ENCODE measurements at regions not wholly inside any gene's neighbourhood (a gene's known extent, or its start where the extent isn't known, plus 50 kb on each side); places are given as distances from the start of the nearest gene placed in this dataset.

DNA sequence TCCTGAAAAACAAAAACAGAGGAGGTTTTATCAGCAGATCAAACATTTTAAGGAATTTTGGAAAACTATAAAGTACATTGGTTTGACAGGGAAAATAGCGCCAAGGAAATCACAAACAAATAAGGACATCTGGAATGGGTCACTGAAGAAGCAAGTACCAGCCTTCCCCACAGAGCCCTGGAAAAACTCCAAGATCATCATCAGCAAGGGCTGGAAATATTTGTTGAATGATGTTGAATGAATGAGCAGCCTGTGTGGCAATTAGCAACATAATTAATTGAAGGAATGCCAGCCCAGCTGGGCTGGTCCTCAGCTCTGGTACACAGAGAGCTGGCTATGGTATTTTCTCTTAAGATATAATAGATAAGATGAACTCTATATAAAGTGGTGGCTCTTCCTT, 290.4 kb downstream of the HS3ST3A1 start:
- no peak for ATAC-seq (ENCODE audit: low FRiP score)
- DNase-seq (ENCODE audit: low spot score), result no peak
- TF ChIP-seq, protein P1, sequence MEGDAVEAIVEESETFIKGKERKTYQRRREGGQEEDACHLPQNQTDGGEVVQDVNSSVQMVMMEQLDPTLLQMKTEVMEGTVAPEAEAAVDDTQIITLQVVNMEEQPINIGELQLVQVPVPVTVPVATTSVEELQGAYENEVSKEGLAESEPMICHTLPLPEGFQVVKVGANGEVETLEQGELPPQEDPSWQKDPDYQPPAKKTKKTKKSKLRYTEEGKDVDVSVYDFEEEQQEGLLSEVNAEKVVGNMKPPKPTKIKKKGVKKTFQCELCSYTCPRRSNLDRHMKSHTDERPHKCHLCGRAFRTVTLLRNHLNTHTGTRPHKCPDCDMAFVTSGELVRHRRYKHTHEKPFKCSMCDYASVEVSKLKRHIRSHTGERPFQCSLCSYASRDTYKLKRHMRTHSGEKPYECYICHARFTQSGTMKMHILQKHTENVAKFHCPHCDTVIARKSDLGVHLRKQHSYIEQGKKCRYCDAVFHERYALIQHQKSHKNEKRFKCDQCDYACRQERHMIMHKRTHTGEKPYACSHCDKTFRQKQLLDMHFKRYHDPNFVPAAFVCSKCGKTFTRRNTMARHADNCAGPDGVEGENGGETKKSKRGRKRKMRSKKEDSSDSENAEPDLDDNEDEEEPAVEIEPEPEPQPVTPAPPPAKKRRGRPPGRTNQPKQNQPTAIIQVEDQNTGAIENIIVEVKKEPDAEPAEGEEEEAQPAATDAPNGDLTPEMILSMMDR (IDR thresholded peaks at IDR 0.05), result no peak

DNA sequence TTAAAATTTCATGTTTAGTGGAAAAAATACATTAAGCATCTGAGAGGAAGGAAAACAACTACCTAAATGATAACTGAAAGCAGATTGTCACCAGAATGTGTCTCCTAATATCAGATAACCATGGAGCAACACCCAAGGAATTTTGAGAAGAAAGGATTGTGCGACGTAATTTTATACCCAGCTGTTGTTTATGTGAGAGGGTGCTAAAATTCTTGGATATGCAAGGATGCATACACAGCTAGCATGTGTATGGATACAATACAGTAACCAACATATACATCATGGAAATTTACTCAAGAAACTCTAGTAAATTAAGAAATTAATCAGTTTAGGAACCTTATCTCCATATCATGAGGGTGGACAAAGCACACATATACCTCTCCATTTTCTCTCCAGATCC, 290.9 kb downstream of the HS3ST3A1 start:
- no peak for DNase-seq (ENCODE audit: low spot score)
- TF ChIP-seq, protein P1 (IDR thresholded peaks at IDR 0.05), result no peak
- no peak for ATAC-seq (ENCODE audit: low FRiP score)

DNA sequence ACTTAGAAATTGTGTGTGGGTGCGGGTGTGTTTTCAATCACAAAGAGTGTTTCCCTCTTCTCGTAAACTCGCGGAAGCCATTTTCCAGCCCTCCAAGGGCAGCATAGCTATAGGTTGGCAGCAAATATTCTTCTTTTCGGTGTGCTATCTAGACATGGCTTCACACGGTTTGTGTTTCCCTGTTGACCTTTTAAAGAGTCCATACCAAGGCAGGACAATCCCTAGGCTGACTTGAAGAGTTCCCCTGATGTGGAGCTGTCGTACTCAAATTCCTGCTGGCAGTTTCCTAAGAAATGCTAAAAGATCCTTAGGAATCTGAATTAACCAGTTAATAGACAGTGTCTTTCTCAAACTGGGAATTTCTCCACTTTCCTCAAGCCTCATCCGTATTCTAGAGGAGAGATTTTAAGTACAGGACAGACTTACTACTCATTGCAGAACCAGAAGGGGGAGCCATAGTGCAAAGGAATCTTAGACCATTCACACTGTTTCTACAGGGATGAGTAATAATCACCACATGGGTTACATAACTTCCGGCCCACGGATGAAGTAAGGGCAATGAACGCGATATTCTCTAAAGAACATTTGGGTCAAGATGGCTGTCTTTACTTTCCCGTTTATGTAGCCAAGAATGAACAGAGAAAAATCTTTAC, 288.6 kb upstream of the ELAC2 start:
- TF ChIP-seq, protein P1 (IDR thresholded peaks at IDR 0.05), result no peak
- ATAC-seq (ENCODE audit: low FRiP score) (no peak), DNase-seq (ENCODE audit: low spot score) (no peak)

DNA sequence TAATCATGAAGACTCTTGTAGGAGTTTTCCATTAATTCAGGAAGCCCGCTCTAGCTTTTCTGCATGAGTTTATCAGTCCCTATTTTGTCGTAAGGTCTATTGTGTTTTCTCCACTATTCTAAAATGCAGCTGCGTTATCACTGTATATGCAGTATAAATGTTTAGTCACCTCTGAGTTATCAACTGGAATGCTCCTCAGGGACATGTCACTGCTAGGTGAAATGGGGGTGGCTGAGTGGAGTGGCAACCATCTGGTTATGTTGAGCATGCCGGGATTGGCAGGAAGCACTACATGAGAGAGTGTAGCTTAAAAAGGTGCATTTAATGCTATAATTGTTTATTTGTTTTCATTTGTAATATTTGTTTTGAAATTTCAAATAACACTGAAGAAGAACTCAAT, 285.2 kb upstream of the ELAC2 start:
- DNase-seq (ENCODE audit: low spot score), result no peak
- TF ChIP-seq, protein P1 (IDR thresholded peaks at IDR 0.05), result no peak
- ATAC-seq (ENCODE audit: low FRiP score), result no peak

DNA sequence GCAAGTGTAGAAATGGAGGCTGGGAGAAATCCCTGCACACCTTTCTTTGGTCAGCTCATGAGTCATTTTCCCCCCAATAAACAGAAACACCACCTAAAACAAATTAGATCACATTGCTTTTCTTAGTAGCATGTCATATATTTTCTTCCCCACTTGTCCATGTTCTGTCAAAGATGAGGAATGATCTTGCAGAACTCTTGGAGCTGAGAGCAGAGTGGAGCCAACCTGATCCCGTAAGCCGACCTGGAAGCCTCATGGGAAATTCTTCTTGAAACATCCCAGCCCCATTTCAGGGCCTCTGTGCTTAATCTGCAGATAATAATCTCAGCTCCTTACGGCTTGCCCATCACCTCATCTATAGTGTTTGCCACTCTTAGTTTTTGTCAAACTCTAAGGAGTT, 284.6 kb upstream of the ELAC2 start:
- ATAC-seq (ENCODE audit: low FRiP score) (no peak), DNase-seq (ENCODE audit: low spot score) (no peak)
- TF ChIP-seq, protein P1 (IDR thresholded peaks at IDR 0.05), result no peak

DNA sequence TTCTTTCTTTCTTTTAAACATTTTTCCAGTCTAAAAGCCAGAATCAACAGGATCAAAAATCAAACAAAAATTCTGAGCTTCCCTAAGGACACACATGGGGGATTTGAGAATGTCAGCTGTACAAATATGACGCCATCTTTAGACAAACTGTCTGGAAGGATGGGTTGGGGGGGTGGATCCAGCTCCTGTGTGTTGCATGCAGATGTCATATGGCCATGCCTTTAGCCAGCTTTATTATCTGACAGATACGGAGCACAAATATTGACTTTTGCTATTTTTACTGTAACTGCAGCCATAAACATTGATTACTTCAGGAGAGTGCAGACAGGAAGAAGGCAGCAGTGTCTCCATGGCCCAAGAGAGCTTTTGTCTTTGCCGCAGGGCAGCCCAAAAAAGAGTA, 279.4 kb upstream of the ELAC2 start:
- DNase-seq (ENCODE audit: low spot score) (no peak), ATAC-seq (ENCODE audit: low FRiP score) (no peak)
- TF ChIP-seq, protein P1 (IDR thresholded peaks at IDR 0.05), result no peak

DNA sequence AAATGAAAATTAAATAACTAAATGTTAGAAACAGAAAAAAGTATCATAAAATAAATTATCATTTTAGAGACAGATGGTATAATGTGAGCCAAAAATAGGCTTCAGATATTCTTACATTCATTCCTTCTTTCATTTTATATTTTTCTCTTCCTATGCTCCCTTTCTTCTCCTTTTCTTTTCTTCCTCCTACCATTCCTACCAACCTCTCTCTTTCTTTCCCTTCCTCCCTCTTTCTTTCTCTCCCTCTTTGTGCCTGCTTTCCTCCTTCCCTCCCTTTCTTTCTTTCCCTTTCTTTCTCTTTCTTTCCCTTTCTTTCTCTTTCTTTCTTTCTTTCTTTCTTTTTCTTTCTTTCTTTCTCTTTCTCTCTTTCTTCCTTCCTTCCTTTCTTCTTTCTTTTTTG, 275.6 kb upstream of the ELAC2 start:
- TF ChIP-seq, protein P1 (IDR thresholded peaks at IDR 0.05), result no peak
- ATAC-seq (ENCODE audit: low FRiP score), result no peak
- no peak for DNase-seq (ENCODE audit: low spot score)

Measured in omental fat pad (tissue), 3 donors.